ENCODE measurements at regions not wholly inside any gene's neighbourhood (a gene's known extent, or its start where the extent isn't known, plus 50 kb on each side); places are given as distances from the start of the nearest gene placed in this dataset.

DNA sequence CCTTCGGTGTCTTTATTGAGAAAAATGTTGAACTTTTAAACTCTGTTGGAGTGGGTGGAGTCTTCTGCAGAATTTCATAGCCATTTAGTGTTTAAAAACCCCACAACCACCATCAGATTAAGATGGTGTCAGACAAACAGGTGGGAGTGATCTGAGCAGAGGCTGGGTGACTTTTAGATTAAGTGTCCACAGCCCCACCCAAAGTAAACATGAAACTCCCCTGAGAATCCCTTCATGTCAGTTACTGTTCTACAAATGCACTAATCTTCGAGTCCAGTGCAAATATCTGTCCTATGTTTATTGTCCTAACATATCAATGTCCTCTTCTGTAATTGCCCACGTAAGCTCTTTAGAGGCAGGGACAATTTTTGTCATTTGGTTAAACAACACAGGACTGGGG, 175.6 kb upstream of the RBPJ start:
- Mint-ChIP-seq H3K4me1 (ENCODE audit: low read depth) (peaks cover 11% of the 10 kb centered on the region), H3K36me3 (ENCODE audit: low read depth) (no peaks in the 10 kb centered on the region), H3K27ac (no peak overlapping the region), H3K4me3 (no peak overlapping the region), H3K27me3 (ENCODE audit: low read depth) (peaks cover 16% of the 10 kb centered on the region), H3K9me3 (ENCODE audit: insufficient read depth) (no peaks in the 10 kb centered on the region)
- ChIA-PET CTCF (no interaction called here), POLR2A (no interaction called here)
- ATAC-seq (no peak), DNase-seq (no peak)

DNA sequence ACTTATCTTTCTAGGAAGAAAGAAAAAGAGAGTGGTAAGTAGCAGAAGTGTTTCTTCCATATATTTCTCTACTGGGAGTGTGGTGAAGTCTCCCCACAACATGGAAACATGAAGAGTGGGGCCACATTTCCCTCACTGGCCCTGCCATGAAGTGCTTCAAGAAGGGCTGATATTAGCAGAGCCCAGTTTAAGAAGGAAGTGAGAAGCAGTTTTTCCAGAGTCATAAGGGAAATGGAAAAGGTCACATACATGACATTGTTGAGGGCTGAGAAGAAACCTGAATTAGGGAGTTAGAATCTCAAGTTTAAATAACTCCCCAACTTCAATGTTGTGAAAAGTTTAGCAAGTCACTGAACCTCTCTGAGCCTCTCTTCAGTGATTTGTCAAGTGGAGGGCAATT, 171.9 kb upstream of the RBPJ start:
- Mint-ChIP-seq H3K9me3 (ENCODE audit: insufficient read depth) (no peaks in the 10 kb centered on the region), H3K4me3 (no peak overlapping the region), H3K36me3 (ENCODE audit: low read depth) (no peaks in the 10 kb centered on the region), H3K4me1 (ENCODE audit: low read depth) (peaks cover 11% of the 10 kb centered on the region), H3K27me3 (ENCODE audit: low read depth) (peaks cover 16% of the 10 kb centered on the region), H3K27ac (no peak overlapping the region)
- DNase-seq (no peak), ATAC-seq (no peak)
- CTCF ChIA-PET = no interaction called here
- POLR2A ChIA-PET = no interaction called here

DNA sequence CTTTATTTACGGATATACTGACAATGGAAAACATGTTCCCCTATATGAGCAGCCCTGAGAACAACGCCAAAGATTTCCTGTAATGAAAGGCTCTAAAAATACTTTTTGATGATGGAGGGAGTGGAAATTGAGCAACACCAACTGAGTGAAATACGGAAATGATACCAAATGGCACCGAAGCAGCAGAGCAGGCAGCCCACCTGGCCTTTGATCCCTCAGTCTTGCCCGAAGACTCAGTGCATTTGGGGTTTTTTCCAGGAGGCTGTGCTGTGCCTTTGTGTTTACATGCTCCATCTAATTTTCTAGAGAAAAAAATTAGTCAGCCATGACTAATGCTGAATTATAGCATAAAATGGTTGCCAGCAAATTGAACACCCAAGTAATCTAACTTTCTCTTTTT, 169.9 kb upstream of the RBPJ start:
- no peak for DNase-seq
- Mint-ChIP-seq H3K36me3 (ENCODE audit: low read depth) (no peaks in the 10 kb centered on the region), H3K4me3 (no peak overlapping the region), H3K27me3 (ENCODE audit: low read depth) (peaks cover 13% of the 10 kb centered on the region), H3K27ac (no peak overlapping the region), H3K4me1 (ENCODE audit: low read depth) (no peaks in the 10 kb centered on the region), H3K9me3 (ENCODE audit: insufficient read depth) (no peaks in the 10 kb centered on the region)
- ChIA-PET CTCF (no interaction called here), POLR2A (no interaction called here)
- no peak for ATAC-seq

DNA sequence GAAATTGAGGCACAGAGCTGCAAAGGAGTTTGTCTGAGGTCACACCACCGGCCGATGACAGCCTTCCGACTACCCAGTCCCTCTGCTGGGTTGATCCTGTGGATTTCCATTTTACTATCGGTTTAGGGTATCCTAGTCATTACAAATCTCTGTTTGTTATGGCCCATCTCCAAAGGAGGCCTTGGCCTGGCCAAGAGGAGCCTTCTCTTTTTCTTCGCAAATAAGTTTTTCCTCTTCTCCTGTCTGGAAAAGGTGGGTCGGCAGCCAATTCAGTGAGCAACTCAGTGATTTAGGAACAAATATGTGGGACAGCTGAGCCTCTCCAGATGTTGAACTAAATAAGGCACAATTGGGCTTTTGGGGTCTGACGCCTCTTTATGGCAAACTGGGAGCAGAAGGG, 169.2 kb upstream of the RBPJ start:
- no peaks in the 10 kb centered on the region for H3K36me3 Mint-ChIP-seq (ENCODE audit: low read depth)
- H3K27ac Mint-ChIP-seq = no peak overlapping the region
- CTCF ChIA-PET = no interaction called here
- H3K9me3 Mint-ChIP-seq (ENCODE audit: insufficient read depth) = no peaks in the 10 kb centered on the region
- POLR2A ChIA-PET = no interaction called here
- DNase-seq (no peak), ATAC-seq (no peak)
- no peaks in the 10 kb centered on the region for H3K4me1 Mint-ChIP-seq (ENCODE audit: low read depth)
- H3K27me3 Mint-ChIP-seq (ENCODE audit: low read depth) = peaks cover 13% of the 10 kb centered on the region
- no peak overlapping the region for H3K4me3 Mint-ChIP-seq

DNA sequence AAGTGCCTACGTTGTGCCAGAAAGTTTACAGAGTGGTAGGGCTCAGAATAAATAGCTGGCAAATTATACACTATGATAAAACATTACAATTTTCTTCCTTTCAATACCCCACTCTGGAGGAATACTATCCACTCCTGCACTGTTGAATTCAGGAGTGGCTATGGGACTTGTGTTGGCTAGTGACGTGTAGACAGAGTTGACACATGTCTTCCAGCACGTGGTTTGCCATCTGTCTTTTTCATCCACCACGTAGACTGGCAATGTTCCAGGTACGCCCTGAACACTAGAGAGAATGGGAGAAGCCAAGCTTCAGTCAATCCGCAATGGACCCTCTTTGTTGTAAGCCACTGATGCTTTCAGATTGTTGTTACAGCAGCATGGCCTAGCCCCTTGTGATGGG, 168.8 kb upstream of the RBPJ start:
- CTCF ChIA-PET = no interaction called here
- H3K4me1 Mint-ChIP-seq (ENCODE audit: low read depth) = no peaks in the 10 kb centered on the region
- no peak for DNase-seq
- no peak for ATAC-seq
- no peaks in the 10 kb centered on the region for H3K36me3 Mint-ChIP-seq (ENCODE audit: low read depth)
- POLR2A ChIA-PET = no interaction called here
- peaks cover 10% of the 10 kb centered on the region for H3K27me3 Mint-ChIP-seq (ENCODE audit: low read depth)
- H3K27ac Mint-ChIP-seq = no peak overlapping the region
- H3K4me3 Mint-ChIP-seq = no peak overlapping the region
- no peaks in the 10 kb centered on the region for H3K9me3 Mint-ChIP-seq (ENCODE audit: insufficient read depth)

DNA sequence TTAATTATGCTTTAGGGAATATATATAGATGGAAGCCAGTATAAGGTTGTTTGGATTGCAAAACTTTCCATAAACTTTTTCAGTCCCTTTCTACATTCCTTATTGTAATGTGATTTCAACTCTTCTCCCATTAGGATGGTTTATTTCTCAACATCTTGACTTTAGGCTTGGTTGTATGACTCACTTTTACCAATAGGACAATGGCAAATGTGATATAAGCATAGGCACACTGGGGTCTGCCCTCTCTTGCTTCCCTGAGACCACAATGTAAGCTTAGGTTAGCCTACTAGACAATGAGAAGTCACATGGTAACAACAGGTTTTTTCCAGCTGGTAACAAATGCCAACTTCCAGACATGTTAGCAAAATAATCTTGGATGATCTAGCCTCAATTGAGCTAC, 163.3 kb upstream of the RBPJ start:
- peaks cover 20% of the 10 kb centered on the region for H3K36me3 Mint-ChIP-seq (ENCODE audit: low read depth)
- no peak for ATAC-seq
- POLR2A ChIA-PET = no interaction called here
- H3K9me3 Mint-ChIP-seq (ENCODE audit: insufficient read depth) = peaks cover 10% of the 10 kb centered on the region
- H3K27me3 Mint-ChIP-seq (ENCODE audit: low read depth) = no peaks in the 10 kb centered on the region
- CTCF ChIA-PET = interaction anchor here (1.5 kb wide), 1 partner anchor 74 kb away, joined by 3 read pairs; no protein-coding TSS in a partner anchor
- no peak overlapping the region for H3K4me3 Mint-ChIP-seq
- DNase-seq = no peak
- peaks cover 27% of the 10 kb centered on the region for H3K4me1 Mint-ChIP-seq (ENCODE audit: low read depth)
- H3K27ac Mint-ChIP-seq = no peak overlapping the region

DNA sequence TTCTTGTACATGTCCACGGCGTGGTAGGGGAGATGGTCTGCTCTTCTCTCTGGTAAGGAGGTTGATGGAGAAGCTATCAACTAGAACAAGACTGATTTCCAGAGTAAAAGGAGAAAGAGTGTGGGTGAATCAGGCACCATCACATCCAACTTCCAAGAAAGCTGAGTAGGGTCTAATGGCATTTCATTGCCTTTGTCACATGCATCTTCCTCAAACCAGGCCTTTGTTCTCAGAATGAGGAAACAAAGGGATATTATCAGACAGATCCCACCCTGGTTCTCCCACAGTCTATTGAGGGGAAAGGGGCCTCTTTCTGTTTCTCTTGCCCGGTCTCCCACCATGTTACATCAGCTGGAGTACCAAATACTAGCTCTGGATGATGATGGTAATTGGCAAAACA, 160.2 kb upstream of the RBPJ start:
- H3K27me3 Mint-ChIP-seq (ENCODE audit: low read depth) = no peaks in the 10 kb centered on the region
- DNase-seq = no peak
- no peak overlapping the region for H3K4me3 Mint-ChIP-seq
- H3K36me3 Mint-ChIP-seq (ENCODE audit: low read depth) = peaks cover 20% of the 10 kb centered on the region
- H3K4me1 Mint-ChIP-seq (ENCODE audit: low read depth) = peaks cover 27% of the 10 kb centered on the region
- peaks cover 10% of the 10 kb centered on the region for H3K9me3 Mint-ChIP-seq (ENCODE audit: insufficient read depth)
- POLR2A ChIA-PET = no interaction called here
- CTCF ChIA-PET = interaction anchor here (0.8 to 1.8 kb wide), 4 partner anchors 14 to 159 kb away, joined by 3 to 5 read pairs (median 3); no protein-coding TSS in a partner anchor
- ATAC-seq = no peak
- no peak overlapping the region for H3K27ac Mint-ChIP-seq

DNA sequence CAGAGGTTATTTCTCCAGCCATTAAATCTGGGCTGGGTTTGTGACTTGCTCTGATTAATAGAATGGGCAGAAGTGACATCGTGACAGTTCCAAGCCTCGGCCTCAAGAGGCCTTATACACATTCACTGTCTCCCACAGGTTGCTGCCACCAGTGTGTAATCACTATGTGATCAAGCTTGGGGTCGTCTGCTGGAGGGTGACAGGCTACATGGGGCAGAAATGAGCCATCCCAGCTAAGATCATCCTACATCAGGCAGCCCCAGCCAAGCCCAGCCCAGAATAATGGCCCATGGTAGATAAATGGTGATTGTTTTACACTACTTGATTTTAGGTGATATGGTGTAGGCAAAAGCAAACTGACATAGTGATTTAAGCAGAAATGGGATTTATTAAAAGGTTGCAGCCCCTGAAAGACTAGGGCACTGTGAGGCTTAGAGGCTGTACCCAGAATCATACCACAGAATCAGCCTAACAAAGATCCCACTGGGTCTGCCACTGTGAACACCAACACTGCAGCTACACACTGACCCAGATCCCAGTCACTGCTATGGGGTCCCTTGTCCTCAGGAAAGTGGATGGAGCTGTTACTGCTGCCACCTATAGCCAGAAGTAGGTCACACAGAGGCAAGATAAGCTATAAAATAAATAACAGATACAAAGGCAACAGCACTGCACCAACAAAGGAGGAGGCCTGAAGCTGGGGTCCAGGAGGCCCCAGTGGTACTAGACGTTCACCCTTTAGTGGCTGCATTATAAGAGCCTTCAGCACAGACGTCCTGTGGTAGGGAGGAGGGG, 159.6 kb upstream of the RBPJ start:
- Mint-ChIP-seq H3K4me3 (no peak overlapping the region), H3K36me3 (ENCODE audit: low read depth) (peaks cover 20% of the 10 kb centered on the region), H3K27ac (peak overlapping the region; percentile 24), H3K4me1 (ENCODE audit: low read depth) (peaks cover 27% of the 10 kb centered on the region), H3K27me3 (ENCODE audit: low read depth) (no peaks in the 10 kb centered on the region), H3K9me3 (ENCODE audit: insufficient read depth) (peaks cover 10% of the 10 kb centered on the region)
- DNase-seq = no peak
- ChIA-PET CTCF (interaction anchor here (0.9 to 1.8 kb wide), 3 partner anchors 11 to 158 kb away, joined by 3 to 5 read pairs (median 4); no protein-coding TSS in a partner anchor), POLR2A (no interaction called here)
- ATAC-seq = no peak

DNA sequence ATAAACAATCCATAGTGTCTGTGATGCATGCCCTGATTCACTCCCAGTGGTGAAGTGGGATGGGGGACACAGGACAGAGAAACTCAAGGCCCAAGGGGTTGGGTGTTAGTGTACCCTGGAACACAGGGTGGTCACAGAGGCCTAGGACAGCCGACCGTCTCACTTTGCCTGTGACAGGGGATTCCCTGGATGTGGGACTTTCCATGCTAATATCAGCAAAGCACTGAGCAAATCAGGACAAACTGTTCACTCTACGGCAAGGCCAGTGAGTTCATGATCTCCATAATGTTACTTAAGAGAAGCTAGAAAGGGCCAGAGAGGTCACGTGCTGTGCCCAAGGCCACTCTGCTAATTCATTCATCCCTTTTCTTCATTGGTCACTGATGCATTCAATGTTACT, 158.7 kb upstream of the RBPJ start:
- DNase-seq (no peak), ATAC-seq (no peak)
- Mint-ChIP-seq H3K36me3 (ENCODE audit: low read depth) (peaks cover 20% of the 10 kb centered on the region), H3K9me3 (ENCODE audit: insufficient read depth) (peaks cover 10% of the 10 kb centered on the region), H3K4me3 (no peak overlapping the region), H3K4me1 (ENCODE audit: low read depth) (peaks cover 27% of the 10 kb centered on the region), H3K27ac (no peak overlapping the region), H3K27me3 (ENCODE audit: low read depth) (no peaks in the 10 kb centered on the region)
- ChIA-PET POLR2A (no interaction called here), CTCF (interaction anchor here (1.8 kb wide), 1 partner anchor 10 kb away, joined by 4 read pairs; no protein-coding TSS in a partner anchor)

DNA sequence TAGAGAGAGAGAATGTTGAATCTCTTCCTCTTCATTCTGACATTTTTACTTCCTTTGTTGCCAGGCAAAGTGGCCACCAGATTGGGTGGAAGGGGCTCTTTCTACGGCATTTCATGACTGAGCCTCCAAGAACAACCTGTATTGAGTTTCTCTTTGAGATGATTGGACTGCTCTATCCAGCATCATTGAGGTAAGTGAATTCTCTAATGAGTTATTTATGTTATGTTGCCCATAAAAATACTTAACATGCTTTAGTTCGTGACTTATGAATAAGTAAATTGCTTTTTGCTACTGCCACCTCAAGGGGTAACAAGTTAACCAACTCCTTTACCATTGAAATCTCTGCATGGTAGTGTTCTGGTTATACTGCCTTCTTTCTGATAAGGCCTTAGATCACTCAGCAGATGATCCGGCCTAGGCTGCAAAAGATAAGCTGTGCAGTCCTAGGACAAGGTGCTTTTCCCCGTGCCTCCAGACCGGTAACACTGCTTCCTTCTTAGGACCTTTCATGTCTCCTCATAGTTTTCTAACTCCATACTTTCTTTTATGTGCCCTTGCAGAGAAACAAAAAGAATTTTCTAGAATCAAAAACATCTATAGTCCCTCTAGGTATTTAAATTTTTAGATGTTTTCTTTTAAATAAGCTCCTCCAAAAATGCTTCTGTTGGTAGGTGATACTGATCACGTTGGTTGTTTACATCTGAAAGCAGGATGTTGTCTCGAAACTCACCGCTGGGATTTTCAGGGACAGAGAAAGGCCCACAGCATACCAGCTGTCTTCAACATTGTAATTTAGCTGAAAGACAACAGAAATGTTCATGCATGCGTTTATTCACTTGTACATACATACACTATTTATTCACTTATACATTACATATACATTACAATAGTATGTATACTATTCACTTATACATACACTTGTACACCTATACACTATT, 157.1 kb upstream of the RBPJ start:
- CTCF ChIA-PET = interaction anchor here (1.1 kb wide), 1 partner anchor 95 kb away, joined by 4 read pairs; no protein-coding TSS in a partner anchor
- Mint-ChIP-seq H3K36me3 (ENCODE audit: low read depth) (peaks cover 13% of the 10 kb centered on the region), H3K4me1 (ENCODE audit: low read depth) (peaks cover 14% of the 10 kb centered on the region), H3K4me3 (no peak overlapping the region), H3K27ac (no peak overlapping the region), H3K9me3 (ENCODE audit: insufficient read depth) (peaks cover 9% of the 10 kb centered on the region), H3K27me3 (ENCODE audit: low read depth) (no peaks in the 10 kb centered on the region)
- DNase-seq (no peak), ATAC-seq (no peak)
- POLR2A ChIA-PET = no interaction called here

DNA sequence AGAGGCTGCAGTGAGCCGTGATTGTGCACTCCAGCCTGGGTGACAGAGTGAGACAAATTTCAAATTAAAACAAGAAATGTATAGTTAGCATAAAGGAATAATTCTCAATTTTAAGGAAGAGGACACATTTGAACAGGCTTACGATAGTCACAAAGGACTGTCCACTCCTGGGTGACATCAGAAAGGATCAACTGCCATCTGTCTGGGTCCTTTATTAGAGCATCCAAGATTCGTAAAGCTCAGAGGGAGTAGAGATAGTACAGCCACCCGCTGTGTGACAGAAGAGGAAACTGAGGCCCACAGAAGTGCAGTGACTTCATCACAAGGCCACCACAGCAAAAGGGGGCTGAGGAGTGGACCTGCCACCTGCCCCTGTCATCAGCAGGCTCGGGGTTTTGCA, 149.3 kb upstream of the RBPJ start:
- no peaks in the 10 kb centered on the region for H3K36me3 Mint-ChIP-seq (ENCODE audit: low read depth)
- H3K27ac Mint-ChIP-seq = no peak overlapping the region
- DNase-seq (no peak), ATAC-seq (no peak)
- ChIA-PET POLR2A (no interaction called here), CTCF (no interaction called here)
- peaks cover 3% of the 10 kb centered on the region for H3K4me1 Mint-ChIP-seq (ENCODE audit: low read depth)
- H3K9me3 Mint-ChIP-seq (ENCODE audit: insufficient read depth) = no peaks in the 10 kb centered on the region
- H3K4me3 Mint-ChIP-seq = no peak overlapping the region
- H3K27me3 Mint-ChIP-seq (ENCODE audit: low read depth) = peaks cover 4% of the 10 kb centered on the region

DNA sequence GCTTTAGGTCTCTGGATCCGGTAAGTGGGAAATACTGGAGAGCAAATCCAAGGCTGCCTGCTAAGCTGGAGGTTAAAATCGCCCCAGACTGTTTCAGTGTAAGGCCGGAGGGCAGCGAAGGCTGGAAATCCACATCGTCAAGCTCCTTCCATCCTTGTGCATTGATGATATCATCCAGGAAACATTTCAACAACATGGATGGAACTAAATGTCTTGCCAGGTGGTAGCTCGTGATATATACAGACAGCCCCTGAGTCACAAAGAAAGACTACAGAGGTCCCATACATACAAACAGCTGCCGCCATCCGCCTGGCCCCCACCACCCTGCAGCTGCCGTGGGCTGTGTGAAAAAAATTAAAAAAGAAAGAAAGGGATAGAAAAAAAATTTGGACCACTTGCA, 148.9 kb upstream of the RBPJ start:
- H3K9me3 Mint-ChIP-seq (ENCODE audit: insufficient read depth) = no peaks in the 10 kb centered on the region
- ChIA-PET CTCF (interaction anchor here (1.6 kb wide), 1 partner anchor 10 kb away, joined by 4 read pairs; no protein-coding TSS in a partner anchor), POLR2A (no interaction called here)
- ATAC-seq (no peak), DNase-seq (no peak)
- H3K4me1 Mint-ChIP-seq (ENCODE audit: low read depth) = peaks cover 3% of the 10 kb centered on the region
- H3K27me3 Mint-ChIP-seq (ENCODE audit: low read depth) = peaks cover 4% of the 10 kb centered on the region
- H3K27ac Mint-ChIP-seq = no peak overlapping the region
- no peak overlapping the region for H3K4me3 Mint-ChIP-seq
- H3K36me3 Mint-ChIP-seq (ENCODE audit: low read depth) = no peaks in the 10 kb centered on the region
